Heart left ventricle (tissue), 13 donors: ENCODE measurements at regions not wholly inside any gene's neighbourhood (a gene's known extent, or its start where the extent isn't known, plus 50 kb on each side); places are given as distances from the start of the nearest gene placed in this dataset.

Source experiments
- CTCF ChIP-seq, 12 donors: fragments of 200-600 bp; sonication (generic) in 4 of 12; IDR thresholded peaks; one replicate each; pipeline versions ENCODE4 v1.5.0 to v1.8.0; 2018 to 2022; ENCODE audit warnings: antibody characterized with exemption in 12 of 12, mild to moderate bottlenecking in 5 of 12
- POLR2A ChIP-seq, 2 donors: fragments of 450-650 bp; IDR thresholded peaks; one replicate each; pipeline ENCODE4 v1.6.1; 2017; ENCODE audit warnings: antibody characterized with exemption in 2 of 2, mild to moderate bottlenecking in 2 of 2, moderate library complexity in 2 of 2
- donor health status: ischemic (EF 13 %, LVEDD 7.1; RV severe dilation, severe dysfunction).
- donor health status: DM: no; HTN: yes; CAD: no.
- donor health status: DM: no; HTN: no; CAD: no.
- donor health status: ischemic (EF 25% LVEDD 6.9; RV normal size, moderate dysfunction).
- donor health status: ischemic (EF 25% LVEDD 5.7; RV mildly dilated, moderate dysfunction).
- donor health status: ischemic (EF 35%, LVEDD 5.7; RV mildly dilated, moderate dysfunction).
- donor health status: nonischemic (EF 11% LVEDD 7.7; RV severe dilation, severe dysfunction).
- donor health status: DM: yes; HTN: yes; CAD: no.
- donor health status: PGD.
- donor health status: ischemic (EF 29% LVEDD 5.4; RV normal size, mild dysfunction).
- donor health status: nonischemic (EF 23%, LVEDD 6.1; RV moderate dilation, normal function).

GRCh38 chr15:98333251-98333650, 315.1 kb upstream of the IGF1R start:
- no peak for TF ChIP-seq CTCF (IDR thresholded peaks at IDR 0.05)
- no peak for TF ChIP-seq POLR2A (IDR thresholded peaks at IDR 0.05)
